ENCODE measurements at regions not wholly inside any gene's neighbourhood (a gene's known extent, or its start where the extent isn't known, plus 50 kb on each side); places are given as distances from the start of the nearest gene placed in this dataset.

DNA sequence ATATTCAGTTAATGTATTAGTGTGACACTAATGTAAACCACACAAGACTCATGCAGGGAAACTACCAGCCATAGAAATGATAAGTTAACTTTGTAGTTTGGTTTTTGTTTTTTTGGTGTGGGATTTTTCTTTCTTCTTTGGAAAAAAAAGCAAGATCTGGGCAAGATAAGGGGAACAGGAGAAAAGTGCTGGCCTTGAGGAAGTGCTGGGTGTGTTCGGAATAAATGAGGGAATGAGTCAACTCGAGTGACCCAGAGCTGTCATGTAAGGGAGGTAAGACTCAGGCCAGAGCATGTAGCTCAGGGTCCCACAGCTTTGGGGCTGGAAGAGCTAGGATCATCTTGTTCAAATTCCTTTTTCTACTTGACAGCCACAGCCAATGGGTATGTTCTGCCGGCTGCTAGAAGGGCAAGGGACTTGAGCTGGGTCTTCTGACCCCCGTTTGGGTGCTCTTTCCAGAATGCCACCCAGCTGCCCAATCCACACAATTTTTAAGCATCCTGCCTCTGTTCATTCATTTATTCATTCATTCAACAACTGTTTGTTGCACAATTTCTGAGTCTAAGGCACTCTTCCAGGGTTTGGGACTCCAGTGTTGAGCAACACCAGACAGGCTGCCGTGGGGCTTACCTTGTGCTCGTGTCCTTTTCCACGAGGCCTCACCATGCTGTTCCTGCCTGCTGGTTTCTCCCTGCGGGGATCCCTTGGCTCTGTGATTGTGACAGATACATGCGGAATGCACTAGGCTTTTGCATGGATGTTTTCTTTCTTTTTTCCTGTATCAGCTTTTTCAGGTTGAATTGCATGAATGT lies 54.5 kb downstream of the CLDN34 start:
- 64 to 65% methylated on average over 9 of the region's 9 CpGs for WGBS, 2 donors
- Histone ChIP-seq H3K27ac (ENCODE audit: low read depth in 1 of 2, low read length in 1 of 2) (peak overlapping the region; percentile 6 to 39), H3K4me1 (ENCODE audit: control insufficient read depth in 5 of 5, insufficient read depth in 5 of 5, low read length in 5 of 5) (peaks cover 4 to 31% (median 12%) of the 10 kb centered on the region in 5 donors), H3K9ac (ENCODE audit: insufficient read depth in 1 of 2, low read length in 2 of 2) (no peak overlapping the region), H3K36me3 (ENCODE audit: control insufficient read depth in 4 of 4, insufficient read depth in 4 of 4, low read length in 4 of 4) (no peaks in the 10 kb centered on the region), H3K4me3 (no peak overlapping the region), H3K27me3 (ENCODE audit: control insufficient read depth in 3 of 3, insufficient read depth in 3 of 3, low read length in 2 of 3) (peaks cover 0 to 13% (median 10%) of the 10 kb centered on the region in 3 donors), H3K9me3 (ENCODE audit: control insufficient read depth in 4 of 4, insufficient read depth in 3 of 4, low read length in 3 of 4) (peaks cover 0 to 3% (median 0%) of the 10 kb centered on the region in 4 donors)
- DNase-seq (no peak), ATAC-seq (ENCODE audit: insufficient read depth, low FRiP score) (no peak)
- TF ChIP-seq, protein P1, sequence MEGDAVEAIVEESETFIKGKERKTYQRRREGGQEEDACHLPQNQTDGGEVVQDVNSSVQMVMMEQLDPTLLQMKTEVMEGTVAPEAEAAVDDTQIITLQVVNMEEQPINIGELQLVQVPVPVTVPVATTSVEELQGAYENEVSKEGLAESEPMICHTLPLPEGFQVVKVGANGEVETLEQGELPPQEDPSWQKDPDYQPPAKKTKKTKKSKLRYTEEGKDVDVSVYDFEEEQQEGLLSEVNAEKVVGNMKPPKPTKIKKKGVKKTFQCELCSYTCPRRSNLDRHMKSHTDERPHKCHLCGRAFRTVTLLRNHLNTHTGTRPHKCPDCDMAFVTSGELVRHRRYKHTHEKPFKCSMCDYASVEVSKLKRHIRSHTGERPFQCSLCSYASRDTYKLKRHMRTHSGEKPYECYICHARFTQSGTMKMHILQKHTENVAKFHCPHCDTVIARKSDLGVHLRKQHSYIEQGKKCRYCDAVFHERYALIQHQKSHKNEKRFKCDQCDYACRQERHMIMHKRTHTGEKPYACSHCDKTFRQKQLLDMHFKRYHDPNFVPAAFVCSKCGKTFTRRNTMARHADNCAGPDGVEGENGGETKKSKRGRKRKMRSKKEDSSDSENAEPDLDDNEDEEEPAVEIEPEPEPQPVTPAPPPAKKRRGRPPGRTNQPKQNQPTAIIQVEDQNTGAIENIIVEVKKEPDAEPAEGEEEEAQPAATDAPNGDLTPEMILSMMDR (IDR thresholded peaks at IDR 0.05; ENCODE audit: control extremely low read depth, extremely low read depth), result no peak

DNA sequence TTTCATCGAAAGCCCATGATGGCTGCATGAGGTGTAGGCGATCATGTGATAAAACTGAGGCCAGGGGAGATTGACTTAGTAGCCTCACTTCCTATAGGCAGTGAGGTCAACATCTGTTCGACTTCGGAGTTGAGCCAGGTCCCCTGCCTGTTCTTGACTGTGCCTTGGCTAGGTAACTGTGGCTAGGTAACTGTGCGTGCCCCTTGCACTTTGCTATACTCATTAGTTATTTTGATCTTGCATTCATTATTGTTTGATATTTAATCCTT lies 55.0 kb downstream of the CLDN34 start:
- WGBS, 2 donors, result 90 to 96% methylated on average over 5 of the region's 5 CpGs
- Histone ChIP-seq H3K36me3 (ENCODE audit: control insufficient read depth in 4 of 4, insufficient read depth in 4 of 4, low read length in 4 of 4) (no peaks in the 10 kb centered on the region), H3K9me3 (ENCODE audit: control insufficient read depth in 4 of 4, insufficient read depth in 3 of 4, low read length in 3 of 4) (peaks cover 0 to 3% (median 0%) of the 10 kb centered on the region in 4 donors), H3K27ac (ENCODE audit: low read depth in 1 of 2, low read length in 1 of 2) (peak overlapping the region in 1 of 2 donors; percentile 39), H3K9ac (ENCODE audit: insufficient read depth in 1 of 2, low read length in 2 of 2) (no peak overlapping the region), H3K27me3 (ENCODE audit: control insufficient read depth in 3 of 3, insufficient read depth in 3 of 3, low read length in 2 of 3) (peaks cover 0 to 13% (median 11%) of the 10 kb centered on the region in 3 donors), H3K4me3 (no peak overlapping the region), H3K4me1 (ENCODE audit: control insufficient read depth in 5 of 5, insufficient read depth in 5 of 5, low read length in 5 of 5) (peaks cover under 1 to 27% (median 7%) of the 10 kb centered on the region in 5 donors)
- no peak for DNase-seq
- ATAC-seq (ENCODE audit: insufficient read depth, low FRiP score), result no peak
- TF ChIP-seq, protein P1 (IDR thresholded peaks at IDR 0.05; ENCODE audit: control extremely low read depth, extremely low read depth), result no peak

DNA sequence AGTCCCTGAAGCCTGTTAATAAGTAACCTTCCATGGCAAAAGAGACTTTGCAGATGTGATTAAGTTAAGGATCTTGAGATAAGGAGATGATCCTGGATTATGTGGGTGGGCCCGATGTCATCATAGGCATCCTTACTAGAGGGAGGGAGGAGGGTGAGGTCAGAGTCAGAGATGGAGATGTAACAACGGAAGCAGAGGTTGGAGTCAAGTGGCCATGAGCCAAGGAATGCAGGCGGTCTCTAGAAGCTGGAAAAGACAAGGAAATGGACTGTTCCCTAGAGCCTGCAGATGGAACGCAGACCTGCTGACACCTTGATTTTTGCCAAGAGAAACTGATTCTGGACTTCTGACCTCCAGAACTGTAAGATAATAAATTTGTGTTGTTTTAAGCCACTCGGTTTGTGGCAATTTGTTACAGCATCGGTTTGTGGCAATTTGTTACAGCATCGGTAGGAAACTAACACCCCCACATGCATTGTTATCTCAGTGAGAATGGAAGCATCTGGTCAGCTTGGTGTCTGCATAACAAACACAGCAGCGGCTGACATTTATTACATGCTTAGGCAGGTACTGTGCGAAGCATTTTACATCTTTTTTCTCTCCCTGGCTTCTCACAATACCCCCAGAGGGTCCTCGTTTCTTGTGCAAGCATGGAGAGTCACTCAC lies 55.6 kb downstream of the CLDN34 start:
- Histone ChIP-seq H3K36me3 (ENCODE audit: control insufficient read depth in 4 of 4, insufficient read depth in 4 of 4, low read length in 4 of 4) (no peaks in the 10 kb centered on the region), H3K9me3 (ENCODE audit: control insufficient read depth in 4 of 4, insufficient read depth in 3 of 4, low read length in 3 of 4) (peaks cover 0 to 3% (median 0%) of the 10 kb centered on the region in 4 donors), H3K27me3 (ENCODE audit: control insufficient read depth in 3 of 3, insufficient read depth in 3 of 3, low read length in 2 of 3) (peaks cover 0 to 15% (median 9%) of the 10 kb centered on the region in 3 donors), H3K9ac (ENCODE audit: insufficient read depth in 1 of 2, low read length in 2 of 2) (no peak overlapping the region), H3K4me1 (ENCODE audit: control insufficient read depth in 5 of 5, insufficient read depth in 5 of 5, low read length in 5 of 5) (peaks cover 0 to 26% (median 4%) of the 10 kb centered on the region in 5 donors), H3K4me3 (no peak overlapping the region), H3K27ac (ENCODE audit: low read depth in 1 of 2, low read length in 1 of 2) (peak overlapping the region in 1 of 2 donors; percentile 20)
- WGBS, 2 donors, result 65 to 78% methylated on average over 10 of the region's 10 CpGs
- DNase-seq (peak in 1 of 3 donors; percentile 24), ATAC-seq (ENCODE audit: insufficient read depth, low FRiP score) (no peak)
- TF ChIP-seq, protein P1 (IDR thresholded peaks at IDR 0.05; ENCODE audit: control extremely low read depth, extremely low read depth), result no peak

Measured in lung (tissue), 11 donors.